Esophagus muscularis mucosa (tissue), 4 donors: ENCODE measurements at regions not wholly inside any gene's neighbourhood (a gene's known extent, or its start where the extent isn't known, plus 50 kb on each side); places are given as distances from the start of the nearest gene placed in this dataset.

Experiments
- DNase-seq: peaks from one replicate; pipeline ENCODE4 v3.0.0-alpha.2; 2017; ENCODE audit errors: extremely low spot score
- H3K27ac ChIP-seq, 4 donors: fragments of 200-600 bp; sonication (generic); replicated peaks in 1 of 4; 1 replicate in 3 of 4; 2 replicates in 1 of 4; pipeline ENCODE4 v1.5.1; 2016 to 2019; ENCODE audit warnings: mild to moderate bottlenecking in 1 of 4
- H3K27me3 ChIP-seq, 4 donors: fragments of 200-600 bp; sonication (generic); one replicate each; pipeline versions ENCODE4 v1.5.1 to v1.6.0; 2016 to 2019
- H3K36me3 ChIP-seq, 4 donors: fragments of 200-600 bp; sonication (generic); one replicate each; pipeline ENCODE4 v1.5.1; 2016 to 2019
- H3K4me1 ChIP-seq, 4 donors: fragments of 200-600 bp; sonication (generic); one replicate each; pipeline ENCODE4 v1.5.1; 2016 to 2019
- H3K4me3 ChIP-seq, 4 donors: fragments of 200-600 bp; sonication (generic); 1 replicate in 2 of 4; 2 replicates in 2 of 4; pipeline ENCODE4 v1.5.1; 2016 to 2019; ENCODE audit warnings: mild to moderate bottlenecking in 4 of 4, moderate library complexity in 1 of 4
- H3K9me3 ChIP-seq, 4 donors: fragments of 200-600 bp; sonication (generic); 1 replicate in 3 of 4; 2 replicates in 1 of 4; pipeline ENCODE4 v1.5.1; 2016 to 2019
- EP300 ChIP-seq: sonication (generic); formaldehyde crosslinking; IDR thresholded peaks from one replicate; pipeline ENCODE4 v1.6.1; 2017; ENCODE audit warnings: antibody characterized with exemption
- POLR2A ChIP-seq: fragments of 450-650 bp; IDR thresholded peaks from one replicate; pipeline ENCODE4 v1.6.1; 2017; ENCODE audit warnings: antibody characterized with exemption, moderate library complexity, mild to moderate bottlenecking, low read depth
- POLR2AphosphoS5 ChIP-seq, 2 donors: sonication (generic); formaldehyde crosslinking; IDR thresholded peaks; one replicate each; pipeline ENCODE4 v1.6.1; 2017; ENCODE audit warnings: antibody characterized with exemption in 2 of 2
- WGBS: methylation state at CpG from one replicate; pipeline ENCODE4 v1.1.5; 2018; 5-methylcytosine and 5-hydroxymethylcytosine counted together
- intact Hi-C: fragments of 100-400 bp; cut with DNase I; formaldehyde crosslinking; loops from one replicate; pipeline ENCODE4 v1.15.1; 2023
- TF ChIP-seq, protein P1 (sequence below), 3 experiments: fragments of 200-600 bp in 2 of 3; fragments of 450-650 bp in 1 of 3; sonication (generic) in 2 of 3; IDR thresholded peaks; one replicate each; pipeline ENCODE4 v1.5.1; 2017 to 2019; ENCODE audit warnings: antibody characterized with exemption in 3 of 3, mild to moderate bottlenecking in 2 of 3, moderate library complexity in 1 of 3

DNA sequence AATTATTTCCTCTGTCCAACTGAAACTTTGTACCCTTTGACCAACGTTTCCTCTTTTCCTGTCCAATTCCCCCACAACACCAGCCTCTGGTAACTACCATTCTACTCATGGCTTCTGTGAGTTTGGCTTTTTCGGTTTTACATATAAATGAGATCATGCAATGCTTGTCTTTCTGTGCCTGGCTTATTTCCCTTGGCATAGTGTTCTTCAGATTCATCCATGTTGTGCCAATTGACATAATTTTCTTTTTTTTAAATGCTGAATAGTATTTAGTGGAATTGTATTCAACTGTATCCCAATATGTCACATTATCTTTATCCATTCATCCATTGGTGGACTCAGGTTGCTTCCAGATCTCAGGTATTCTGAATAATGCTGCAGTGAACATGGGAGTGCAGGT, 222.5 kb upstream of the GALNTL6 start:
- WGBS, result 54% methylated on average over 2 of the region's 2 CpGs
- H3K36me3 ChIP-seq, result no peaks in the 10 kb centered on the region
- no peak overlapping the region for H3K27ac ChIP-seq
- no peak overlapping the region for H3K4me3 ChIP-seq
- TF ChIP-seq, protein P1, sequence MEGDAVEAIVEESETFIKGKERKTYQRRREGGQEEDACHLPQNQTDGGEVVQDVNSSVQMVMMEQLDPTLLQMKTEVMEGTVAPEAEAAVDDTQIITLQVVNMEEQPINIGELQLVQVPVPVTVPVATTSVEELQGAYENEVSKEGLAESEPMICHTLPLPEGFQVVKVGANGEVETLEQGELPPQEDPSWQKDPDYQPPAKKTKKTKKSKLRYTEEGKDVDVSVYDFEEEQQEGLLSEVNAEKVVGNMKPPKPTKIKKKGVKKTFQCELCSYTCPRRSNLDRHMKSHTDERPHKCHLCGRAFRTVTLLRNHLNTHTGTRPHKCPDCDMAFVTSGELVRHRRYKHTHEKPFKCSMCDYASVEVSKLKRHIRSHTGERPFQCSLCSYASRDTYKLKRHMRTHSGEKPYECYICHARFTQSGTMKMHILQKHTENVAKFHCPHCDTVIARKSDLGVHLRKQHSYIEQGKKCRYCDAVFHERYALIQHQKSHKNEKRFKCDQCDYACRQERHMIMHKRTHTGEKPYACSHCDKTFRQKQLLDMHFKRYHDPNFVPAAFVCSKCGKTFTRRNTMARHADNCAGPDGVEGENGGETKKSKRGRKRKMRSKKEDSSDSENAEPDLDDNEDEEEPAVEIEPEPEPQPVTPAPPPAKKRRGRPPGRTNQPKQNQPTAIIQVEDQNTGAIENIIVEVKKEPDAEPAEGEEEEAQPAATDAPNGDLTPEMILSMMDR (IDR thresholded peaks at IDR 0.05), result no peak
- TF ChIP-seq POLR2A (no peak), EP300 (no peak)
- no peaks in the 10 kb centered on the region for H3K27me3 ChIP-seq
- intact Hi-C loops, result no loop called here
- DNase-seq, result no peak
- H3K4me1 ChIP-seq, result no peaks in the 10 kb centered on the region
- H3K9me3 ChIP-seq, result no peaks in the 10 kb centered on the region

DNA sequence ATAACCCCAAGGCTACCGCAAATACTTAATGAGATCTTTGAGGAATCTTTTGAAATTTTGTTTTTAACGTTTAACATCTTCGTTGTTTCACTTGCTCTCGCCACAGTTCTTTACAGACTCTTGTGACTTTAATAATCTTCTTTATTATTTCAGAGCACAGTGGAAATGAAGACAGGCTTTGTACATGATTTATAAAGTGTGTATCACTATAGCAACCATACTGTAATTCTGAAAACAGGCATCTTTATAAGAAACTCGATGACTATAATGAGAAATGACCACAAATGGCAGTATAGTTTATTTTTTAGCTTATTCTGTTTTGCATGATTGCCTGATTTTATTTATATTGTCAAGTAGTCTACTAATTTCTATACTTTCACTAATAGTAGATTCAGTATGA, 224.4 kb upstream of the GALNTL6 start:
- intact Hi-C loops, result no loop called here
- no peak for TF ChIP-seq POLR2A
- TF ChIP-seq, protein P1 (IDR thresholded peaks at IDR 0.05), result no peak
- no peak for TF ChIP-seq POLR2AphosphoS5 (IDR thresholded peaks at IDR 0.05)
- no peak for TF ChIP-seq EP300
- H3K9me3 ChIP-seq, result peaks cover 0 to 3% (median 0%) of the 10 kb centered on the region in 4 donors
- H3K4me3 ChIP-seq, result no peak overlapping the region
- H3K4me1 ChIP-seq, result no peaks in the 10 kb centered on the region
- no peaks in the 10 kb centered on the region for H3K27me3 ChIP-seq
- no peak overlapping the region for H3K27ac ChIP-seq
- no peak for DNase-seq
- no peaks in the 10 kb centered on the region for H3K36me3 ChIP-seq
- 78% methylated on average over 5 of the region's 5 CpGs for WGBS

DNA sequence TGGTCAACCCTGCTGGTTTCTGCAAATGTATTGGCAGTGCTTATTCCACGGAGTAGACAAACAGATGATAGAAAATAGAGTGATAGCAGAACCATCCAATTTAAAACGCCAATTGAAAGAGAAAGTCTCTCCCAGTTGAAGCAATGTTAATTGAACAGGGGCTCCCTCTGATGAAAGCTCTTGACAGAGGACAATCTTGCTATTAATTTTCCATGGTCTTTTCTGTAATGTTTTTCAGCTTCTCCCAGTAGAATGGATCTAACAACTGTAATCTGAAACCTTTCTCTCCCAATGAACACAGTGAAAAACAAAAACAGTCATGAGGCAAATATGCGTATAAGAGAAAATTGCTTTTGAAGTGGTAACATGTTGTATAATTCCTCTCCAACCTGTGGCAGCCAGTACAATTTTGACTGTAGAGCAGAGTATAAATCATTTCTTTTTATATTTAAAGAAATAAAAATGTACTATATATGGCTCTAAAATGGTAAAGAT, 225.1 kb upstream of the GALNTL6 start:
- DNase-seq, result no peak
- Histone ChIP-seq H3K4me3 (no peak overlapping the region), H3K36me3 (no peaks in the 10 kb centered on the region), H3K27ac (no peak overlapping the region), H3K9me3 (peaks cover 0 to 8% (median 0%) of the 10 kb centered on the region in 4 donors), H3K4me1 (no peaks in the 10 kb centered on the region), H3K27me3 (no peaks in the 10 kb centered on the region)
- TF ChIP-seq, protein P1 (IDR thresholded peaks at IDR 0.05), result no peak
- no peak for TF ChIP-seq POLR2AphosphoS5 (IDR thresholded peaks at IDR 0.05)
- no peak for TF ChIP-seq EP300
- no peak for TF ChIP-seq POLR2A
- intact Hi-C loops, result no loop called here
- WGBS, result 72% methylated on average over 3 of the region's 3 CpGs

DNA sequence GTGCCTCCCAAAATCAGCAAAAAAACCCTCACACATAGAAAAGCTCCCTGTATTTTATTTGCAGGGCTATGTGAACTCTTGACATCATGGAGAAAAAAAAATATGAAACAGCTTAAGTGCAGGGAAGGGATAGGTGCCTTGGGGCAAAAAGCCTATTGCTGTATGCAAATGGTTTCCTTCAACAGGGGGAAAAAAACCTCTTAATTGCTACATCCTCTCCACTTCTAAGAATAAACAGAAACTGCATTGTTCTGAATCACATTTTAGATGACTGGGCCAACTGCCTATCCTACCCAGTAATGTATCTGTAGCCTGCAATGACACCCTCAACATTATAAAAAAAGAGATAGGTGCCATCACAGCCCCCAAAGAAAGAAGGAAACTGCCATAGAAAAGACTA, 229.4 kb upstream of the GALNTL6 start:
- Histone ChIP-seq H3K9me3 (peaks cover 0 to 8% (median 0%) of the 10 kb centered on the region in 4 donors), H3K4me1 (no peaks in the 10 kb centered on the region), H3K27ac (no peak overlapping the region), H3K4me3 (no peak overlapping the region), H3K27me3 (no peaks in the 10 kb centered on the region), H3K36me3 (no peaks in the 10 kb centered on the region)
- TF ChIP-seq EP300, result no peak
- TF ChIP-seq POLR2AphosphoS5 (IDR thresholded peaks at IDR 0.05), result no peak
- no peak for TF ChIP-seq POLR2A
- no peak for DNase-seq
- intact Hi-C loops, result no loop called here

DNA sequence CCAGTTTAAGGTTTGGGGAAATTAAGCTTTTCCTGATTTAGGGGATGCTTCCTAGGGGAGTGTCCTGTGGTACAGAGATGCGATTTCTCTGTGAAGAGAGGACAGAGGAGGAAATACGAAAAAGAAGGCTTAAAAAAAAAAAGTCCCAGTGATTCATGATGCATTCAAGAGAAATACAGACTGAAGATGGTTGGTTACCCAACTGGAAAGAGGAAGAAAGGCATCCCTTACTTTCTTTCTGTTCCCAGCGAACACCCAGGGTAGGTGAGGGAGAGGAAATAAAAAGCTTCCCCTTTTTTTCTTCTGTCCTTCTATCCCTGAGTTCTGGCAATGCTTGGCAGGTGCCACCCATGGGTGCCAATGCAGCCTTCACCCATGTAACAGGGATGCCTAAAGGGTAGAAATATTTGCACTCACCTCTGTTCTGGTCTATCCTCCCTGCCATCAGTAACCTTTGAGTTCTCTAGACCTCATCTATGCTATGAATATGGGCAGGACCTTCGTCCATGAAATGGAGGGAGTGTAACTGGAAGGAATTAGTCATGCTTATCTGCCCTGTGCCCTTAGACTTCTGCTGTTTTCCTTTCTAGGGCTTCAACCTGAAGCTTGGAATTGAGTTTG, 230.1 kb upstream of the GALNTL6 start:
- Histone ChIP-seq H3K27me3 (no peaks in the 10 kb centered on the region), H3K4me3 (no peak overlapping the region), H3K36me3 (no peaks in the 10 kb centered on the region), H3K4me1 (no peaks in the 10 kb centered on the region), H3K27ac (no peak overlapping the region), H3K9me3 (peaks cover 0 to 8% (median 0%) of the 10 kb centered on the region in 4 donors)
- intact Hi-C loops, result no loop called here
- WGBS, result 81% methylated on average over 4 of the region's 4 CpGs
- no peak for DNase-seq
- TF ChIP-seq POLR2AphosphoS5 (IDR thresholded peaks at IDR 0.05) (no peak), EP300 (no peak), POLR2A (no peak)
- TF ChIP-seq, protein P1 (IDR thresholded peaks at IDR 0.05), result no peak
